HEK293T (cell line): ENCODE measurements at regions not wholly inside any gene's neighbourhood (a gene's known extent, or its start where the extent isn't known, plus 50 kb on each side); places are given as distances from the start of the nearest gene placed in this dataset.

Source experiments
- CTCF ChIA-PET: fragments of 350-600 bp; formaldehyde crosslinking; extraction: SDS; loops from one replicate; lab custom pipeline; 2021; ENCODE audit warnings: antibody characterized with exemption, inconsistent platforms; lab: Yijun Ruan, JAX
- POLR2A ChIA-PET: fragments of 350-600 bp; formaldehyde crosslinking; extraction: SDS; loops from one replicate; lab custom pipeline; 2020; ENCODE audit warnings: antibody characterized with exemption, inconsistent platforms; lab: Yijun Ruan, JAX
- DNase-seq: peaks from one replicate; pipeline ENCODE4 v3.0.0; 2012; ENCODE audit warnings: mixed read lengths; ENCODE audit errors: extremely low spot score
- ARNT ChIP-seq: fragments of 450-650 bp; IDR thresholded peaks from 2 replicates; pipeline ENCODE4 v1.6.1; 2017; ENCODE audit warnings: mild to moderate bottlenecking
- BHLHE40 ChIP-seq: fragments of 450-650 bp; IDR thresholded peaks from 2 replicates; pipeline ENCODE4 v1.6.1; 2016; ENCODE audit warnings: mild to moderate bottlenecking, moderate library complexity, borderline replicate concordance
- CTBP1 ChIP-seq: fragments of 450-650 bp; IDR thresholded peaks from 2 replicates; pipeline ENCODE4 v1.6.1; 2016; ENCODE audit warnings: borderline replicate concordance
- ELF4 ChIP-seq: fragments of 450-650 bp; IDR thresholded peaks from 2 replicates; pipeline ENCODE4 v1.6.1; 2017; ENCODE audit warnings: antibody characterized with exemption
- FOXA1 ChIP-seq: fragments of 450-650 bp; IDR thresholded peaks from 2 replicates; pipeline ENCODE4 v1.6.1; 2016; ENCODE audit warnings: mild to moderate bottlenecking
- FOXK2 ChIP-seq: fragments of 450-650 bp; IDR thresholded peaks from 2 replicates; pipeline ENCODE4 v1.6.1; 2016; ENCODE audit warnings: mild to moderate bottlenecking
- FOXM1 ChIP-seq: fragments of 450-650 bp; IDR thresholded peaks from 2 replicates; pipeline ENCODE4 v1.6.1; 2017; ENCODE audit warnings: mild to moderate bottlenecking, borderline replicate concordance
- HDGF ChIP-seq: fragments of 450-650 bp; IDR thresholded peaks from 2 replicates; pipeline ENCODE4 v1.6.1; 2017; ENCODE audit warnings: antibody characterized with exemption, borderline replicate concordance
- L3MBTL2 ChIP-seq: fragments of 450-650 bp; conservative IDR thresholded peaks from 2 replicates; pipeline ENCODE4 v1.6.1; 2016; ENCODE audit warnings: mild to moderate bottlenecking
- LEF1 ChIP-seq: fragments of 450-650 bp; IDR thresholded peaks from 2 replicates; pipeline ENCODE4 v1.6.1; 2017; ENCODE audit warnings: mild to moderate bottlenecking, borderline replicate concordance
- NFRKB ChIP-seq: fragments of 450-650 bp; IDR thresholded peaks from 2 replicates; pipeline ENCODE4 v1.6.1; 2016; ENCODE audit warnings: mild to moderate bottlenecking, moderate library complexity
- SP1 ChIP-seq: fragments of 450-650 bp; IDR thresholded peaks from 2 replicates; pipeline ENCODE4 v1.6.1; 2017
- SUZ12 ChIP-seq: fragments of 450-650 bp; IDR thresholded peaks from 2 replicates; pipeline ENCODE4 v1.6.1; 2016; ENCODE audit warnings: mild to moderate bottlenecking
- TARDBP ChIP-seq: fragments of 450-650 bp; IDR thresholded peaks from 2 replicates; pipeline ENCODE4 v1.6.1; 2016
- ZNF384 ChIP-seq: fragments of 450-650 bp; IDR thresholded peaks from 2 replicates; pipeline ENCODE4 v1.6.1; 2016
- TF ChIP-seq, protein P1 (sequence below): fragments of 450-650 bp; IDR thresholded peaks from 2 replicates; pipeline ENCODE4 v1.6.1; 2016

DNA sequence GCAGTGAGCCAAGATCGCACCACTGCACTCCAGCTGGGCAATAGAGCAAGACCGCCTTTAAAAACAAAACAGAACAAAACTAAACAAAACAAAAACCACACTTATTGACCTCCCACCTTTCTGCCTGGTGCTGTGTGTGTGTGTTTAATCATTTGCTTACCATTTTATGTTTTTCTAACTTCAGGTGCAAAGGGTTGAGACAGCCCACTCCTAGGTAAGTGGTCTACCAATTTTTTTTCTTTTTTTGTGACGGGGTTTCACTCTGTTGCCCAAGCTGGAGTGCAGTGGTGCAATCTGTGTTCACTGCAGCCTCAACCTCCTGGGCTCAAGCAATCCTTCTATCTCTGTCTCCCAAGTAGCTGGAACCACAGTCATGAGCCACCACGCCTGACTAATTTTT is 65.8 kb downstream of the SALL1 start:
- no peak for DNase-seq
- no peak for TF ChIP-seq ELF4
- no peak for TF ChIP-seq FOXK2
- TF ChIP-seq, protein P1, sequence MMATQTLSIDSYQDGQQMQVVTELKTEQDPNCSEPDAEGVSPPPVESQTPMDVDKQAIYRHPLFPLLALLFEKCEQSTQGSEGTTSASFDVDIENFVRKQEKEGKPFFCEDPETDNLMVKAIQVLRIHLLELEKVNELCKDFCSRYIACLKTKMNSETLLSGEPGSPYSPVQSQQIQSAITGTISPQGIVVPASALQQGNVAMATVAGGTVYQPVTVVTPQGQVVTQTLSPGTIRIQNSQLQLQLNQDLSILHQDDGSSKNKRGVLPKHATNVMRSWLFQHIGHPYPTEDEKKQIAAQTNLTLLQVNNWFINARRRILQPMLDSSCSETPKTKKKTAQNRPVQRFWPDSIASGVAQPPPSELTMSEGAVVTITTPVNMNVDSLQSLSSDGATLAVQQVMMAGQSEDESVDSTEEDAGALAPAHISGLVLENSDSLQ: no peak
- no peak for TF ChIP-seq ARNT
- TF ChIP-seq ZNF384: no peak
- no peak for TF ChIP-seq FOXA1
- no peak for TF ChIP-seq BHLHE40
- TF ChIP-seq HDGF: no peak
- no peak for TF ChIP-seq FOXM1
- TF ChIP-seq NFRKB: no peak
- no peak for TF ChIP-seq SP1
- no peak for TF ChIP-seq L3MBTL2
- no peak for TF ChIP-seq LEF1
- TF ChIP-seq CTBP1: no peak
- no peak for TF ChIP-seq TARDBP
- no peak for TF ChIP-seq SUZ12
- POLR2A ChIA-PET: no interaction called here
- CTCF ChIA-PET: no interaction called here

DNA sequence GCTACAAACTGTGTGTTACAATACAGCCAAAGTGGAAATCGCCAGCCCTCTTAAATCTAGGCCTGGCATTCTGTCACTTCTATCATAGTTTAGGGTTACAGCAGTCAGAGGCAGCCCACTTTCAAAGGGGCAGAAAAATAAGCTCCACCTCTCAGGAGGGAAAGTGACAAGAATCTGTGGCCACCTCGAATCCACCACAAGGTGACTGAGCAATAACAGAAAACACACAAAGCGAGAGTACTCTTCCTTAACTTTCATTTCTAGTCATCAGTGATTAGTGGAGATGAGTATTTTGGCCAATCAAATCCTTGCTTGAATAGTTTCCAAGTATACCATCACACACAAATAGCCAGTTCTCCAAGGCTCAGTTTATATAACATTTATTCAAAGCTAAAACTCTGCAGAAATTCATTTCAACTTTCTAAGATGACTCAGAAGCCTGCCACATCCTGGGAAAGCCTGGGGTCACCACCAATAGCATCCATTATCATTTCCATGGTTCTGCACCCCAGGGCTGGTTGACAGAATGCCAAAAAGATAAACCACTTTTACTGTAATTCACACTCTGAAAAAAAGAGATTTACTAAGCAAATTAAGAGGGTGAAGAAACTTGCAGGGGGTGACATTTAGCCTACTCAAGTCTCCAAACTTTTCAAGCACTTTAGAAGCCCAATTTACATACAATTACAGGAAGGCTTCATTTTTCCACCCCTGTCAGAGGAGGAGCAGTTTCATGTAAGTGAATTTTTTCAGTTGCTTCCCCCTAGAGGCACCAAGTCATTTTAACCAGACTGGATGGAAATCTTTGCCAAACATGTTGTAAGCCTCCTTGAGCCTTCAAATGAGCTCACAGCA is 66.8 kb downstream of the SALL1 start:
- no peak for DNase-seq
- TF ChIP-seq NFRKB (no peak), SUZ12 (no peak), FOXM1 (no peak), ARNT (no peak), TARDBP (no peak)
- TF ChIP-seq, protein P1: no peak
- ChIA-PET POLR2A (no interaction called here), CTCF (interaction anchor here (0.6 kb wide), 1 partner anchor 1031 kb away, joined by 3 read pairs; no protein-coding TSS in a partner anchor)

DNA sequence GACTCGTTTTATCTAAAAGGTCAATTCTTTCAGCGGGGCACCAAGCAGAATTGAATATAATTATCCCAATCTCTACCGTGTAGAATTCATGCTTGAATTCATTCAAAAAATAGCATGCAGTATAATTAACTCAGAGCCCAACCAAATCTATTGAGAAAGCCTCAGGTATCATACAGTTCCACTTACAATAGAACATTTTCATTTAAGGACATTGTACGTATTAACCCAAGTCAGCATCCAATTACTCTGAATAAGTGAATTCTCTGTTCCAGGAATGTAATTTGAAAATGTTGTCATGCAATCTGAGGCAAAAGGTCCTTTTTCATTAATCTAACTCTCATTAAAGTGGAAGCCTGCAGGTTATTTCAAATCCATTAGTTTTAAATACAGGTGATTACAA is 78.5 kb downstream of the SALL1 start:
- TF ChIP-seq L3MBTL2 (no peak), HDGF (no peak), FOXM1 (no peak), ELF4 (no peak), SUZ12 (no peak), ARNT (no peak), TARDBP (no peak), SP1 (no peak), NFRKB (no peak), FOXA1 (no peak), CTBP1 (no peak), FOXK2 (no peak), BHLHE40 (no peak)
- TF ChIP-seq, protein P1: no peak
- POLR2A ChIA-PET: interaction anchor here (1.0 kb wide), 1 partner anchor 14 kb away, joined by 3 read pairs; no protein-coding TSS in a partner anchor
- CTCF ChIA-PET: no interaction called here
- DNase-seq: no peak

DNA sequence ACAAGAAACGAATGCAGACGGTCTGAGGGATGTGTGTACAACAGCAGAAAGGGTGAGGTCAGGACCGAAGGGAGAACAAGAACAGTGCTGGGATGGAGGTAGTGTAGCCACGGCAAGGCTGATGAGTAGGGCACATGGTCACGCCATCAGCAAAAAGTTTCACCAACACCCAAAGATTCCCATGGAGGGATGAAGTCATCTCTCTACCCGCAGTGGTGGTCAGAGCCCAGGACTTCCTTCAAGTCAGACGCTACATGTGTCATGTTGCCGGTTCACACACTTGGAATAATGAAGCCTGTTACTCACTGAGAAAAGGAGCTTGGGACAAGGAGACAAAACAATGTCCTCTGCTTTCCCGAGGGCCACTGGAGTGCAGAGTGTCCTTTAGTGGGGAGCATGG is 79.7 kb downstream of the SALL1 start:
- no peak for TF ChIP-seq TARDBP
- TF ChIP-seq NFRKB: no peak
- no peak for TF ChIP-seq BHLHE40
- TF ChIP-seq, protein P1: no peak
- TF ChIP-seq SP1: no peak
- TF ChIP-seq FOXM1: no peak
- no peak for TF ChIP-seq ZNF384
- no peak for TF ChIP-seq CTBP1
- no peak for TF ChIP-seq ELF4
- TF ChIP-seq LEF1: no peak
- TF ChIP-seq FOXK2: no peak
- no peak for TF ChIP-seq SUZ12
- no peak for TF ChIP-seq FOXA1
- TF ChIP-seq ARNT: no peak
- no peak for TF ChIP-seq L3MBTL2
- TF ChIP-seq HDGF: no peak
- DNase-seq: no peak
- ChIA-PET POLR2A (no interaction called here), CTCF (interaction anchor here (0.6 kb wide), 1 partner anchor 12 kb away, joined by 3 read pairs; no protein-coding TSS in a partner anchor)

DNA sequence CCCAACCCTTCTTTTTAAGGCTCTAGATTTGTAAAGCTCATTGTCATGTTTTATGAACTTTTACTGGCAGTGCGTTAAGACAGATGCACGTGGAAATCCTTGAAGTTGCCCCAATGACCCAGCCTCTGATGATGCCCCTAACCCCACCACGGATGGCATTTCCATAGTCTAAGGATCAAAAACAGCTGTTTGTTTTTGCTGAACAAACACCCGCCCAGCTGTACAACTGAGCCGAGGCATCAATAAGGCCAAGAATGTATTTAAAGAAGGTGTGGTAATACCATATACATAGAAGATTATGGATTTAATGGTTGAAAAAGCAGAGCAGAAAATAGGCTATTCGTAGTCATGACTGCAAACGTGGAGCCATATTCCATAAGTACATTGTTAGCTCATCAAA is 83.7 kb downstream of the SALL1 start:
- CTCF ChIA-PET: no interaction called here
- POLR2A ChIA-PET: no interaction called here
- TF ChIP-seq FOXK2: no peak
- TF ChIP-seq CTBP1: no peak
- TF ChIP-seq ARNT: no peak
- no peak for TF ChIP-seq SUZ12
- no peak for TF ChIP-seq L3MBTL2
- TF ChIP-seq HDGF: no peak
- TF ChIP-seq, protein P1: no peak
- no peak for TF ChIP-seq ELF4
- no peak for TF ChIP-seq FOXM1
- no peak for TF ChIP-seq FOXA1
- no peak for TF ChIP-seq TARDBP
- TF ChIP-seq LEF1: no peak
- no peak for DNase-seq
